RWPE1 (cell line): ENCODE measurements at regions not wholly inside any gene's neighbourhood (a gene's known extent, or its start where the extent isn't known, plus 50 kb on each side); places are given as distances from the start of the nearest gene placed in this dataset.

Source experiments
- CTCF ChIA-PET: fragments of 350-600 bp; sonication (Branson Sonifier 250); formaldehyde crosslinking; extraction: SDS; loops from one replicate; lab custom pipeline; 2021; lab: Yijun Ruan, JAX
- POLR2A ChIA-PET: fragments of 400-600 bp; formaldehyde crosslinking; extraction: SDS; loops from one replicate; lab custom pipeline; 2020; ENCODE audit warnings: antibody characterized with exemption; ENCODE audit not compliant: low non-redundant PET; lab: Yijun Ruan, JAX
- DNase-seq: peaks from one replicate; pipeline ENCODE4 v3.0.0; 2012; ENCODE audit warnings: low spot score
- H3K27ac ChIP-seq: fragments of 450-650 bp; 2 replicates; pipeline ENCODE4 v1.5.1; 2017
- TF ChIP-seq, protein P1 (sequence below): fragments of 450-650 bp; conservative IDR thresholded peaks from 2 replicates; pipeline ENCODE4 v1.5.1; 2017; ENCODE audit warnings: low read depth, mild to moderate bottlenecking

DNA sequence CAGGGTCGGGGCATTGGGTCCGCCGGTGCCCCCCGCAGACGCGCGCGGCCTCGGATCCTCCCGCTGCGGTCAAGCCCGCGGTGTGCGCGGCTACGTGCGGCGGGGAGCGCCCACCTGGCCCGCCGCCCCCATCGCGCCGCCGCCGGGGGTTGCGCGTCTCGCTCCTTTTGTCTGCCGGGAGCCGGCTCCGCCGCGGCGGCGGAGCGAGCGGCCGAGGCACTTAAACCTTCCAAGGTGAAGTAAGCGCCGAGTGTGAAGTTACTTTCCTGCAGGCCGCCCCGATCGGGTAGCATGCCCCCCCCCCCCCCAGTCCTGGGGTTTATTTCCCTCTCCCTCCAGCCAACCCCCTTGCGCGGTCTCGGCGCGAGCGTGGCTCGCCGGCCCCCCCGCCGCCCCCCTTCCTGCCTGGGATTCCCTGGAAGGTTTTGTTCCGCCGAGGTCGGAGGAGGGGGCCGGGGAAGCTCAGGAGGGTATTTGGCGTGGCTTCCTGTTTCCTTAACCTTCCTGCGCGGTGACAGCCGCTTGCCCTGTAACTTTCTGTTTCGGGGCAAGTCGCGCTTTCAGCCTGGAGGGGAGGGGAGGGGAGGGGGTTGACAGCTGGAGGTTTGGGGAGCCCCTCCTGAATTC is 56.6 kb upstream of the GSE1 start:
- POLR2A ChIA-PET, result interaction anchor here (0.6 kb wide), 2 partner anchors 33 to 42 kb away, joined by 3 to 10 read pairs; no protein-coding TSS in a partner anchor
- DNase-seq, result peak; percentile 71

DNA sequence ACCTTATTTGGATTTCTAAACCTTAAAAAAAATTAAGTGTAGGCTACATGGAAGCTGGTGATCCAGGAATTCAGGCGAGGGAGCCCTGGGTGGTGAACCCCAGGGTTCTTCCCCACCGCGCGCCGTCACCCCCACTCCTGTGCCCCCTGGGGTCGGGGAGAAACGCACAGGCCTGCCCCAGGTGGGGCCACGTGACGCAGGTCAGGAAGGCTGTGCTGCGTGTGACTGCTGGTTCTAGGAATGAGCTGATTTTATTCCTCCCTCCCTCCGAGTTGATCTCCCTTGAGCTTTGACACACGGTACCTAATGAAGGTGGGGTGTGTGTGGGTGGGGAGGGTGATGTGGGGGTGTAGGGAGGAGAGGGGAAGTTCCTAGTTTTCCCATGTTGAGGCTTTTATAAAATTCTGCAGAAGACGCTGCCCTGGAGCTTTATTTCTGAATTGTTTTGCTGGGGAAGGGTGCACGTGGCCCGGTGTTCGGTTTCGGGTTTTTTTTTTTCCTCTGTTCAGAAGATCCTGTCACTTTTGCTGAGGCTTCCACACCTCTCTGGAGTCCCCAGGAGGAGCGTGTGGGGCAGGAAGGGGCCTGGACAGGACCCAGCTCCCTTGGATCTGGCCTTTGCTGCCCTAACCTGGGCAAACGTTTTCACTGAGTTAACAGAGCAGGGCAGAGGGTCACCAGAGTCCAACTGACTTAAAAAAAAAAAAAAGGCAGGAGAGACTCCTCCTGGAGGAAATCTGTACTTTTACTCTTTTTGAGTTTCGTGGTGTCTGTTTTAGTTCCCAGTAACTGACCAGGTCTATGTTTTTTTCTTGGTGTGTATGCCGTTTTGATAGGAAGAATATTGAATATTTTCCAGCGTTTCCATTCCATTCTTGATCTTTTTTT is 55.8 kb upstream of the GSE1 start:
- ChIA-PET CTCF (interaction anchor here (0.6 to 3.3 kb wide), 14 partner anchors 27 to 230 kb away, joined by 3 to 24 read pairs (median 3); no protein-coding TSS in a partner anchor), POLR2A (interaction anchor here (0.6 to 0.9 kb wide), 4 partner anchors 33 to 93 kb away, joined by 3 to 7 read pairs (median 4); no protein-coding TSS in a partner anchor)
- TF ChIP-seq, protein P1, sequence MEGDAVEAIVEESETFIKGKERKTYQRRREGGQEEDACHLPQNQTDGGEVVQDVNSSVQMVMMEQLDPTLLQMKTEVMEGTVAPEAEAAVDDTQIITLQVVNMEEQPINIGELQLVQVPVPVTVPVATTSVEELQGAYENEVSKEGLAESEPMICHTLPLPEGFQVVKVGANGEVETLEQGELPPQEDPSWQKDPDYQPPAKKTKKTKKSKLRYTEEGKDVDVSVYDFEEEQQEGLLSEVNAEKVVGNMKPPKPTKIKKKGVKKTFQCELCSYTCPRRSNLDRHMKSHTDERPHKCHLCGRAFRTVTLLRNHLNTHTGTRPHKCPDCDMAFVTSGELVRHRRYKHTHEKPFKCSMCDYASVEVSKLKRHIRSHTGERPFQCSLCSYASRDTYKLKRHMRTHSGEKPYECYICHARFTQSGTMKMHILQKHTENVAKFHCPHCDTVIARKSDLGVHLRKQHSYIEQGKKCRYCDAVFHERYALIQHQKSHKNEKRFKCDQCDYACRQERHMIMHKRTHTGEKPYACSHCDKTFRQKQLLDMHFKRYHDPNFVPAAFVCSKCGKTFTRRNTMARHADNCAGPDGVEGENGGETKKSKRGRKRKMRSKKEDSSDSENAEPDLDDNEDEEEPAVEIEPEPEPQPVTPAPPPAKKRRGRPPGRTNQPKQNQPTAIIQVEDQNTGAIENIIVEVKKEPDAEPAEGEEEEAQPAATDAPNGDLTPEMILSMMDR, result peak; percentile 33; the same call in 1 of the 2 replicates
- H3K27ac ChIP-seq, result peak overlapping the region; percentile 99
- peak; percentile 81 for DNase-seq

More for the DNA sequence above, 56.6 kb upstream of the GSE1 start:
- CTCF ChIA-PET, result interaction anchor here (0.5 to 3.3 kb wide), 11 partner anchors 27 to 210 kb away, joined by 3 to 24 read pairs (median 3); no protein-coding TSS in a partner anchor
- TF ChIP-seq, protein P1, result no peak
- peak overlapping the region; percentile 99 for H3K27ac ChIP-seq

DNA sequence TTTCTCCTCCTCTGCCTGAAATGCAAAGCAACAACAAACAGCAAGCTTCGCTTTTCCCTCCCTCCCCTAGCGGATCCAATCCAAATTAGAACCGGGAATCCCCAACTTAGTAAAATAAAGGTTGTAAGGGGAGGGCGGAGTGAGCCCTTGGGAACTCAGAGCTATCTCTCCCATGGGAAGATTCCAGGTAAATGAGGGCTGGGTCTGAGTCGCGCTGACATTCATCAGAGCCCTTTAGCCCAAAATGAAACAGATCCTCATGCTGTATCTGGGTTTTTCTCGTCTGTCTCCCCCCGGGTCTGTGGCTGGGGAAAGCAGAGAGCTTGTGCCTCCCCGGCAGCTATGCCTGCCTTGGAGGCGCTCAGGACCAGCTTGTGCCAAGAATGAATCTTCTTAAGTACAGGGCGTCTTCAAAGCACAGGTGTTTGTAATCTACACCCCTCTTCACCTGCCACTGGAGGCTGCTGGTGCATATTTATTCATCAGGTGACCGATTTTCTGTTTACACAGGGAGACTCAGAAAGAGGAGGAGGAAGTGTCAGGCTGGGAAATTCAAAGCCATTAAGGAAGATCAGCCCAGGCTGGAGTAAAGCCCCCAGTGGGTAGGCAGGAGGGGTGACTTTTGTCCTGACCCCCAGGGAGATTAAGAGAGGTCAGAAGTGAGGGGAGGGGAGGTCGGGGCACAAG is 55.0 kb upstream of the GSE1 start:
- H3K27ac ChIP-seq, result peak overlapping the region; percentile 99
- peak; percentile 55 for DNase-seq
- TF ChIP-seq, protein P1, result no peak; the same call in 1 of the 2 replicates
- ChIA-PET POLR2A (interaction anchor here (0.7 to 0.9 kb wide), 3 partner anchors 44 to 93 kb away, joined by 3 to 7 read pairs (median 4); no protein-coding TSS in a partner anchor), CTCF (interaction anchor here (0.6 to 3.3 kb wide), 7 partner anchors 43 to 231 kb away, joined by 3 to 24 read pairs (median 3); no protein-coding TSS in a partner anchor)

DNA sequence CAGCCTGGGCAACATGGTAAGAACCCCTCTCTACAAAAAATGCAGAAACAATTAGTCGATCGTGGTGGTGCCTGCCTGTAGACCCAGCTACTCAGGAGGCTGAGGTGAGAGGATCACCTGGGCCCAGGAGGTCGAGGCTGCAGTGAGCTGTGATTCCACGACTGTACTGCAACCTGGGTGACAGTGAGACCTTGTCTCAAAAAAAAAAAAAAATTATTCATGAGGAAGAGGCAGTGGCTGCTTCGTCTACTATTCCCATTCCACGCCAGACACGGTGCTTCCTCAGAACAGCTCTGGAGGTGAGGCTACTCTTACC is 52.2 kb upstream of the GSE1 start:
- ChIA-PET POLR2A (interaction anchor here (0.7 kb wide), 1 partner anchor 50 kb away, joined by 3 read pairs; no protein-coding TSS in a partner anchor), CTCF (interaction anchor here (1.4 kb wide), 1 partner anchor 9 kb away, joined by 6 read pairs; no protein-coding TSS in a partner anchor)
- TF ChIP-seq, protein P1, result no peak
- no peak overlapping the region for H3K27ac ChIP-seq
- no peak for DNase-seq

DNA sequence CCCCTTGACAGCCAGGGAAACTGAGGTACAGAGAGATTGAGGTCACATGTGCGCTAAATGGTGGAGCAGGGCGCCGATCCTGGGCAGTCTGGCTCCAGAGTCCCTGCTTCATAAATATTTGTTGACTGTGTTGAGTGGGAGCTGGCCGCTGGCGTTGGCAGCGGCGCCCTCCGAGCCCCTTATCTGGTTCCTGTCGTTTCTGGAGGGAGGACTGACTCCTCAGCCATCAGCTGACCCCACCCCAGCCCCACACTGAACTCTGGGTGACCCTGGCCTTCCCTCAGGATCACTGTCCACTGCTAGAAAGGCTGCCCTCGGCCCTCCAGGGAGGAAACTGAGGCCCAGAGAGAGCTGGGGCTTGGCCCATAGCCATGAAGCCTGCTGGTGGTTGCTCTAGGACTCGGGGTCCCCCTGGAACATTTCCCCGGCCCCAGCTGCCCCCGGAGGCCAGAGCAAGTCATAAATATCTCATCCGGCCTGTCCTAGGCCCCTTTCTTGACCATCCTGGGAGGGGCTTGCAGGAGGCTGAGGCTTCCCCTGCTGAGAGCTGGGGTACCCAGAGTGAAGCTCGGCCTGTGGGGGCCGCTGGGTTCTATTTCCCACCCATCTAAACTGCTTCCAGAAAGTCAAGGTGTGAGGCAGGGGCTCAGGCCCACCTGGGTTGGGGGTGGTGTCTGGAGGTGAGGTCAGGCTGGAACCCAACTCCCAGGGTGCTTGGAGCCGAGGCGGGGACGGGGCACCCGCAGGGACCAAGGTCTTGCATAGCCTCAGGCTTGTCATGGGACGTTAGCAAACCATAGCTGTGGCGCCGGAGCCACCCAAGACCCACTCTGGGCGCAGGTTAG is 51.7 kb upstream of the GSE1 start:
- ChIA-PET POLR2A (no interaction called here), CTCF (interaction anchor here (1.1 to 1.4 kb wide), 2 partner anchors 9 to 135 kb away, joined by 4 to 6 read pairs; no protein-coding TSS in a partner anchor)
- TF ChIP-seq, protein P1, result no peak
- H3K27ac ChIP-seq, result peak overlapping the region; percentile 44
- no peak for DNase-seq
